GM18861 (cell line): ENCODE measurements at regions not wholly inside any gene's neighbourhood (a gene's known extent, or its start where the extent isn't known, plus 50 kb on each side); places are given as distances from the start of the nearest gene placed in this dataset.
"Not testable (repeated sequence)": the region's sequence is repeated elsewhere in the genome, so short reads cannot be mapped to it uniquely, and the experiment has no call there.

Experiments
- ATAC-seq: cut with Tn5 transposase; IDR thresholded peaks from one replicate; pipeline ENCODE4 v1.9.1; 2021; ENCODE audit not compliant: unreplicated experiment

GRCh38 chr18:57954935-57955334 is 89.1 kb upstream of the NEDD4L start:
- ATAC-seq: no peak

GRCh38 chr18:57953883-57954282 is 90.1 kb upstream of the NEDD4L start:
- no peak for ATAC-seq

- no peak for ATAC-seq
These were observed 91.8 kb upstream of the NEDD4L start for GRCh38 chr18:57951999-57952774.

- ATAC-seq: peak; percentile 76
These were observed 92.8 kb upstream of the NEDD4L start for GRCh38 chr18:57951117-57951796.

GRCh38 chr18:57950542-57950941 is 93.5 kb upstream of the NEDD4L start:
- no peak for ATAC-seq

GRCh38 chr18:57949335-57949734 is 94.7 kb upstream of the NEDD4L start:
- ATAC-seq: not testable (repeated sequence)

- no peak for ATAC-seq
These were observed 96.9 kb upstream of the NEDD4L start for GRCh38 chr18:57947117-57947516.

GRCh38 chr18:57943723-57944122 is 100.3 kb upstream of the NEDD4L start:
- ATAC-seq: no peak

- no peak for ATAC-seq
These were observed 101.5 kb upstream of the NEDD4L start for GRCh38 chr18:57942493-57942892.

- no peak for ATAC-seq
These were observed 102.1 kb upstream of the NEDD4L start for GRCh38 chr18:57941841-57942489.

GRCh38 chr18:57940166-57940660 is 103.8 kb upstream of the NEDD4L start:
- no peak for ATAC-seq

GRCh38 chr18:57934375-57934774 is 109.7 kb upstream of the NEDD4L start:
- not testable (repeated sequence) for ATAC-seq

GRCh38 chr18:57931038-57931437 is 113.0 kb upstream of the NEDD4L start:
- ATAC-seq: no peak

GRCh38 chr18:57930476-57930875 is 113.5 kb upstream of the NEDD4L start:
- ATAC-seq: no peak

GRCh38 chr18:57929922-57930321 is 114.1 kb upstream of the NEDD4L start:
- no peak for ATAC-seq

GRCh38 chr18:57928466-57928865 is 115.6 kb upstream of the NEDD4L start:
- ATAC-seq: no peak

GRCh38 chr18:57927511-57927910 is 116.5 kb upstream of the NEDD4L start:
- ATAC-seq: no peak

- ATAC-seq: no peak
These were observed 118.3 kb upstream of the NEDD4L start for GRCh38 chr18:57925706-57926105.

GRCh38 chr18:57923611-57924010 is 120.4 kb upstream of the NEDD4L start:
- no peak for ATAC-seq

- ATAC-seq: no peak
These were observed 119.8 kb upstream of the ATP8B1 start for GRCh38 chr18:57922885-57923284.

- no peak for ATAC-seq
These were observed 118.6 kb upstream of the ATP8B1 start for GRCh38 chr18:57921708-57922107.

GRCh38 chr18:57920036-57920435 is 116.9 kb upstream of the ATP8B1 start:
- ATAC-seq: no peak
